A673 (cell line): ENCODE measurements at regions not wholly inside any gene's neighbourhood (a gene's known extent, or its start where the extent isn't known, plus 50 kb on each side); places are given as distances from the start of the nearest gene placed in this dataset.

Source experiments
- BruUV-seq: library from RNA; stranded (reverse); fragments of 400-500 nt; replicated peaks from 2 replicates; lab custom pipeline; 2021; lab: Mats Ljungman, UMichigan
- CTCF ChIA-PET: fragments of 300-600 bp; sonication (Branson Sonifier 250); formaldehyde crosslinking; loops from one replicate; lab custom pipeline; 2022; ENCODE audit warnings: antibody characterized with exemption; lab: Charles Lee
- POLR2A ChIA-PET: fragments of 300-600 bp; sonication (Branson Sonifier 250); formaldehyde crosslinking; loops from one replicate; lab custom pipeline; 2022; ENCODE audit warnings: antibody characterized with exemption; ENCODE audit not compliant: low non-redundant PET; lab: Charles Lee
- DNase-seq: peaks from one replicate; pipeline ENCODE4 v3.0.0-alpha.2; 2015; ENCODE audit warnings: low spot score
- H3K27ac ChIP-seq: fragments of 200-600 bp; sonication (generic); 2 replicates; pipeline ENCODE4 v1.5.1; 2016; ENCODE audit warnings: mixed run types, low read depth, mild to moderate bottlenecking, mixed read lengths, antibody characterized with exemption, low read length; ENCODE audit not compliant: poor library complexity, severe bottlenecking
- H3K27me3 ChIP-seq: fragments of 200-600 bp; sonication (generic); replicated peaks from 2 replicates; pipeline ENCODE4 v1.6.1; 2017; ENCODE audit warnings: mixed run types, low read depth, mild to moderate bottlenecking, mixed read lengths, antibody characterized with exemption, low read length; ENCODE audit not compliant: insufficient read depth, poor library complexity
- H3K36me3 ChIP-seq: fragments of 200-600 bp; sonication (generic); 2 replicates; pipeline ENCODE4 v1.6.1; 2016; ENCODE audit warnings: mixed run types, mild to moderate bottlenecking, mixed read lengths, antibody characterized with exemption, low read length; ENCODE audit not compliant: insufficient read depth, poor library complexity, severe bottlenecking
- H3K4me1 ChIP-seq: fragments of 200-600 bp; sonication (generic); 2 replicates; pipeline ENCODE4 v1.6.1; 2017; ENCODE audit warnings: mixed run types, mild to moderate bottlenecking, mixed read lengths, antibody characterized with exemption, low read length; ENCODE audit not compliant: insufficient read depth, poor library complexity, severe bottlenecking
- H3K4me3 ChIP-seq: fragments of 200-600 bp; sonication (generic); 2 replicates; pipeline ENCODE4 v1.5.1; 2016; ENCODE audit warnings: low read depth, mixed run types, mild to moderate bottlenecking, mixed read lengths, low read length; ENCODE audit not compliant: poor library complexity, severe bottlenecking
- H3K9me3 ChIP-seq: fragments of 200-600 bp; sonication (generic); 2 replicates; pipeline ENCODE4 v1.6.1; 2016; ENCODE audit warnings: mixed run types, low read depth, mild to moderate bottlenecking, mixed read lengths, antibody characterized with exemption, low read length; ENCODE audit not compliant: poor library complexity, severe bottlenecking
- EZH2 ChIP-seq: fragments of 200-600 bp; sonication (generic); IDR thresholded peaks from 2 replicates; pipeline ENCODE4 v1.6.1; 2017; ENCODE audit warnings: borderline replicate concordance, low read depth, mild to moderate bottlenecking, mixed read lengths, antibody characterized with exemption, low read length; ENCODE audit not compliant: poor library complexity, severe bottlenecking
- intact Hi-C: fragments of 100-400 bp; cut with micrococcal nuclease; formaldehyde crosslinking; loops from one replicate; pipeline ENCODE4 v1.10.0; 2022; ENCODE audit not compliant: unreplicated experiment
- TF ChIP-seq, protein P1 (sequence below): fragments of 300-800, 200-600 bp; sonication (generic); conservative IDR thresholded peaks from 2 replicates; pipeline ENCODE4 v1.5.1; 2017; ENCODE audit warnings: low read depth, mild to moderate bottlenecking, antibody characterized with exemption, low read length, moderate library complexity, mixed read lengths

DNA sequence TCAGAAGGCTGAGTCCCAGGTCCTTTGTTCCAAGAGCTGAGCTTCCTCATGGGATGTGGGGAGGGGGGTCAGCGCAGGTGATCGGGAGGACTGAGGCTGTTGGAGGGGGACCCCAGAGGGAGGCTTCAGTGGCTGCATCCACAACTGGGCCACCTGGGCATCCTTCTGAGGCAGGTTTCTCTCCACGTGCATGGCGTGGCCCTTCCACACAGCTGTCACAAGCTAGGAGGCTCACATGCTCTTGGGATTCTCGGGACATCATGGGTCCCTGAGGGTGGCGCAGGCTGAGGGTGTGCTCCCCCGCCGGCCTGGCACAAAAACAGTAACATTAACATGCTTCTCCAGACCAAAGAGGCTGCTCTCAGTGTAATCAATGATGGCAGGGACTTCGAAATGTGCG is 229.6 kb upstream of the AJAP1 start:
- no peak for DNase-seq
- Histone ChIP-seq H3K27ac (no peak overlapping the region), H3K27me3 (no peaks in the 10 kb centered on the region), H3K4me3 (no peak overlapping the region), H3K36me3 (no peaks in the 10 kb centered on the region), H3K9me3 (peaks cover under 1% of the 10 kb centered on the region), H3K4me1 (peaks cover 11% of the 10 kb centered on the region)
- ChIA-PET CTCF (no interaction called here), POLR2A (no interaction called here)
- intact Hi-C loops = no loop called here
- TF ChIP-seq, protein P1, sequence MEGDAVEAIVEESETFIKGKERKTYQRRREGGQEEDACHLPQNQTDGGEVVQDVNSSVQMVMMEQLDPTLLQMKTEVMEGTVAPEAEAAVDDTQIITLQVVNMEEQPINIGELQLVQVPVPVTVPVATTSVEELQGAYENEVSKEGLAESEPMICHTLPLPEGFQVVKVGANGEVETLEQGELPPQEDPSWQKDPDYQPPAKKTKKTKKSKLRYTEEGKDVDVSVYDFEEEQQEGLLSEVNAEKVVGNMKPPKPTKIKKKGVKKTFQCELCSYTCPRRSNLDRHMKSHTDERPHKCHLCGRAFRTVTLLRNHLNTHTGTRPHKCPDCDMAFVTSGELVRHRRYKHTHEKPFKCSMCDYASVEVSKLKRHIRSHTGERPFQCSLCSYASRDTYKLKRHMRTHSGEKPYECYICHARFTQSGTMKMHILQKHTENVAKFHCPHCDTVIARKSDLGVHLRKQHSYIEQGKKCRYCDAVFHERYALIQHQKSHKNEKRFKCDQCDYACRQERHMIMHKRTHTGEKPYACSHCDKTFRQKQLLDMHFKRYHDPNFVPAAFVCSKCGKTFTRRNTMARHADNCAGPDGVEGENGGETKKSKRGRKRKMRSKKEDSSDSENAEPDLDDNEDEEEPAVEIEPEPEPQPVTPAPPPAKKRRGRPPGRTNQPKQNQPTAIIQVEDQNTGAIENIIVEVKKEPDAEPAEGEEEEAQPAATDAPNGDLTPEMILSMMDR = no peak
- TF ChIP-seq EZH2 = no peak
- no TSS peak for BruUV-seq

DNA sequence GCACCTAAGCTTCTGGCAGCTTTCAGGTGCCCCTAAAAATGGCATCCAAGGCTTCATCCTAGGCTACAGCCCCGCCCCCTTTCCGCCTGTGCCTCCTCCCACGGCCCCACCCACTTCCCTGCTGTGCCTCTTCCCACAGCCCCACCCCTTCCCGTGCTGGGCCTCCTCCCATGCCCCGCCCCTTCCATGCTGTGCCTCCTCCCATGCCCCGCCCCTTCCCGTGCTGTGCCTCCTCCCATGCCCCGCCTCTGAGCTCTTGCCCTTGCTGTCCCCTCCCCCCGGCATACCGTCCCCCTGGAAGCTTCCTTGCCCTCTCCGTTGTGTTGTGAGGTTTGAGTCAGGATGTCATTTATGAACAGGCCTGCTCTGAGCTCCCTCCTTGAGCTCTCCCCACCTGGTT is 228.5 kb upstream of the AJAP1 start:
- no peaks in the 10 kb centered on the region for H3K36me3 ChIP-seq
- CTCF ChIA-PET = no interaction called here
- H3K4me3 ChIP-seq = no peak overlapping the region
- POLR2A ChIA-PET = no interaction called here
- no peaks in the 10 kb centered on the region for H3K9me3 ChIP-seq
- no peak for TF ChIP-seq EZH2
- TF ChIP-seq, protein P1 = no peak
- H3K27ac ChIP-seq = no peak overlapping the region
- peak; percentile 41 for DNase-seq
- BruUV-seq = no TSS peak
- no peaks in the 10 kb centered on the region for H3K27me3 ChIP-seq
- intact Hi-C loops = no loop called here
- H3K4me1 ChIP-seq = peaks cover 11% of the 10 kb centered on the region

DNA sequence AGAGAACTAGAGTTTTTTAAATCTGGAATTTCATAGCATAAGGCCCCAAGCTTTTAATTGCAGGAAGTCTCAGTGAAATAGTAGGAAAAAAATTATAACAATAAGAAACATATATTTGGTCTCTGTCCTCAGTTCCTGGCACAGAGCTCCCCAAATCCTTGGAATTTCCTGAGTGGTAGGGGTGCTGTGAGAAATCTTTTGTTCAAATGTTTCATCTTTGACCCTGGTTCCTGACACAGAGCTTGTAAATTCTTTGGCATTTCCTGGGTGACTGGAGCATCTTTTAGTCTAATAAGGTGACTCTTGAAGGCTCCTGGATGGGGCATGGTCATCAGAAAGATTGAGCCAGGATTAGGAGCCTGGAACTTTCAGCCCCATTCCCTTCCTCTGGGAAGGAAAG is 225.7 kb upstream of the AJAP1 start:
- POLR2A ChIA-PET = no interaction called here
- H3K9me3 ChIP-seq = no peaks in the 10 kb centered on the region
- peak overlapping the region; percentile 71 for H3K27ac ChIP-seq
- no peaks in the 10 kb centered on the region for H3K36me3 ChIP-seq
- TF ChIP-seq, protein P1 = no peak
- no TSS peak for BruUV-seq
- intact Hi-C loops = no loop called here
- CTCF ChIA-PET = no interaction called here
- peak; percentile 72 for DNase-seq
- H3K4me3 ChIP-seq = no peak overlapping the region
- no peaks in the 10 kb centered on the region for H3K27me3 ChIP-seq
- H3K4me1 ChIP-seq = peaks cover 11% of the 10 kb centered on the region
